GM18907 (cell line): ENCODE measurements at regions not wholly inside any gene's neighbourhood (a gene's known extent, or its start where the extent isn't known, plus 50 kb on each side); places are given as distances from the start of the nearest gene placed in this dataset.

Source experiments
- ATAC-seq: cut with Tn5 transposase; IDR thresholded peaks from one replicate; pipeline ENCODE4 v1.9.1; 2021; ENCODE audit warnings: mild to moderate bottlenecking, moderate library complexity; ENCODE audit not compliant: unreplicated experiment

DNA sequence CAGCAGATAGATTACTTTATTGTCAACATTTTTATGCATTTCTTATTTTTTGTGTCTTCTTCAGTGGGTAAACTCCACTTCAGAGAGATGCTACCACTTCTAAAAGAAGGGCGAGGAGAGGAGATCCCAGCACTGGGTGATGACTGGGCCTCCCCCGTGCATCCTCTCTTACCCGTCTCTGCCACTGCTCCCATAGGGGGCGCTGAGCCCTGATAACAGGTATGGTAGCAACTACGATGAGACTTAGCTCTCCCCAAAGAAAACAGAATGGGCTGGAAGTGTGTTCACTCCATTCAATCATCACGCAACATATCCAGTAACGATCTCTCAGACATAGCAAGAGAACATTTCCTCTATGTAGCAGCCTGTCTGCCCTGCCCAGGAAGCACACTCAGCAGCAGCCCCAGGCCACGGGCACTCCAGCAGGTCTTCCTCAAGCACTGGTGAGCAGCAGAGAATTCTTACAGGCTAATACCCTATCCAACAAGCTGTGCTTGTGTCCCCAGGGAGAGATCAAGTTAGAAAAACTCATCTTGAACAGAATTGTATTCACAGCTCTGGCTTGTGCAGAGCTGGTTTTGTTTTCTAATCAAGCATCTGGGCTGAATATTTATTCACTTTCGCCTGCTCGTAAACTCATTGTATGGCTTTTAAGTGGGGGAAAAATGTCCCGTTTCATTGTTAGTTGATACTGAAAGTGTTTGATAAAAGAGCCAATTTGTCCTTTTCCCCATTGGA is 533.1 kb upstream of the CDH4 start:
- no peak for ATAC-seq

DNA sequence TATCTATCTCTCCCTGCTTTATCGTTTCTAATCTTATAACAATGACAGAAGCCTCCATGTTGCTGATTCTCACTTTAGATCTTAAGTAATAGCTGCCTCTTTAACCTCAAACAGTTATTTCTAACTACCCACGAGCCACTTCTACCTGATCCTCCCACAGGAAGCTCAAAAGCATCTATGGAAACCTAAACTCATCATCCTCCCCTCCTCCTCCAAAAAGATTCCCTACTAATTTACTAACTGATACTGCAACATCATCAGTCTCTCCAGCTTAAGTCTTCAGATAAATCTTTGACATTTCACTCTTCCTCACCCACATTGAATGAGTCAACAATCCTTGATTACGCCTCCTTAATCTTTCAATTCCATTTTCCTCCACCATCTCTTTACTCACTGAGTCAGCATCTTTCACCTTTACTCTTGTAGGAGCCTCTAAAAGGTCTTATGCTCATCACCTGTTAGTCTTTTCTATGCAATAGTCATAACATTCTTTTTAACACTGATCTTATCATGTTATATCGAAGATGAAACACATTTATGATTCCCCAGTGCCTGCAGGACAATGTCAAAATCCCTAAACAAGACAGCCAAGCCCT is 526.7 kb upstream of the CDH4 start:
- no peak for ATAC-seq

DNA sequence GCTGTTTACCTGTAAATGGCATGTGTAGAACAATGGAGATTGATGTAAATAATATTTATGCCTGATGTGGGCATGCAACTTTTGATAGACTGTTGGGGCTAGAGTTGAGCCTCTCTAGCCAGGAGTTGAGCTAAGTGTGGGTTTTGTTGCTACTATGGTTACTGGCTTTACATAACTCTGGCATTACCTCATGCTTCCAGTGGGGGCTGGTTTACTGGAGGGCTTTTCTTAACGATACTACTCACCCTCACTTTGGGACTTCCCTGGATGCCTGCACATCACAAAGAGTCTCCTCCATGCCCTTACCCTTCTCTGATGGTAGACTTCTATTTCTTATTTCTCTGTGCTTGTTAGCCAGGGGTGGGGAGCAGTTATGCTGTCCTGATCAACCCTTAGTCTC is 524.6 kb upstream of the CDH4 start:
- no peak for ATAC-seq

DNA sequence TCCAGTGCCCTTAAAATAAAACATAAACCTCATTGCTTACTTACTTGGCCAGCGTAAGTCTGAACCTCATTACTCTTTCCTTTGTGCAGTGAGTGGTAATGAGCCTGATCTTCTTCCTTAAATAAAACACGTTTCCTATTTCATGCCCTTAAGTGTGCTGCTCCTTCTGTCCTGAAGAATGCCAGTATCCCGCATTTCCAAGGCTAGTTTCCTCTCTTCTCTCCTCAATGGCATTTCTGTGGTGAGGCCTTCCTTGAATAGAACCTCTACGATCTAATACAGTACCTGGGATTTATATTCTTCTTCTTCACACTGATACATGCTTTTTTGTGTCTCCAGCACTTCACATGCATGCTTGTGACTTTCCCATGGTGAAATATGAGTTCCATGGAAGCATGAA is 523.4 kb upstream of the CDH4 start:
- no peak for ATAC-seq

DNA sequence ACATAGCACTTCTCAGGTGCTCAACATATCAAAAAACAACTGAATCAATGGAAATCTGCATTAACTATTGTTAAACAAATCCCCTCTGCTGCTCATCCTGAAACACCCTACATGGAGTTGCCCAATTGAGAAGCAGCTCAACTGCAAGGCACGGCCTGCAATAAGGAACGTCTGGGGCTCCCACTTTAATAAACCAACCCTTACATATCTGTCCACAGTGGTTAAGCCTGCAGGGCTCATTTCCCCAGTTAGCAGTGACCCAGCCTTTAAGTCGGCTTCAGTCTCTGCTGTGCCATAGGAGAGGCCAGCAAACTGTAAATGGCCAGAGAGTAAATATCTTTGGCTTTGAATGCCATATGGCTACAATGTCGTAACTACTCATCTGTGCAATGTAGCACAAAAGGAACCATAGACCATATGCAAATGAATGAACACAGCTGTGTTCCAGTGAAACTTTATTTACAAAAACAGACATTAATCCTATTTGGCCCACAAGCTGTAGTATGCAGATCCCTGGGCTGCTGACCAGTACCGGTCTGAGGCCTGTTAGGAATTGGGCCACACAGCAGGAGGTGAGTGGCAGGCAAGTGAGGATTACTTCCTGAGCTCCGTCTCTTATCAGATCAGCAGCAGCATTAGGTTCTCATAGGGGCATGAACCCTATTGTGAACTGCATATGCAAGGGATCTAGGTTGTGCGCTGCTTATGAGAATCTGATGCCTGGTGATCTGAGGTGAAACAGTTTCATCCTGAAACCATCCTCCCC is 522.7 kb upstream of the CDH4 start:
- ATAC-seq: no peak

DNA sequence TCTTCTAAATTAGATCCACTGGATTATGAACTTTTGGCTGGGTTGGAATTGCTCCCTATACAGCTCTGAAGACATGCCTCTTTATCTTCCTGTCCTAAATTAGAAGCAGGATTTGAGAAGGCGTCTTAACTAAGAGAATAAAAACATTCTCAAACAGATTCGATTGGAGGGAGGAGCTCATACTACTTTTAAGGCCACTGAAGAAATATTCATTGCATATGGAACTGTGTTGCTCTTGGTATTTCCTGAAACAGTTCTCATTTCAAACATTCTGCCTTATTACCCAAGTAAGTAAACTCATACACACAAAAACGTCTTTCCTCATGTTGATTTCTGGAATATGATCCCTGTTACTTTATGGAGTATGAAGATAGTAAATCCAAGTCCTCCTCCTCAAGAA is 519.7 kb upstream of the CDH4 start:
- ATAC-seq: no peak

DNA sequence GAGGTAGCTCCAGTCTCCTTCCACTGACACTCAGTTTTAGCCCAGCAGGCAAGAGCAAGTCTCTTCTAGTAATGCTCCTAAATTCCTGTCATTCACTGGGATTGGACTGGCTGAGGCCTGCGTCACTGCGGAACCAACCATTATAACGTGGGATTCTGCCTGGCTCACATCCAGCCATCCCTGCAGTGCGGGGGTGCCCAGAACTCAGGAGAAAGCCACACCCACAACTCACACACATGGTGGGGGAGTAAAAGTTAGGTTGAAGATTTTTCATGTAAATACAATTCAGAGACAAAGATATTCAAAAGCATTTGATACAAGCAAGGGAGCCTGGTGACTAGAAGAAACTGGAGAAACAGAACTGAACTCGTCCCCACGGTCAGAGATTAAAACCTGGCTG is 504.0 kb upstream of the CDH4 start:
- no peak for ATAC-seq

DNA sequence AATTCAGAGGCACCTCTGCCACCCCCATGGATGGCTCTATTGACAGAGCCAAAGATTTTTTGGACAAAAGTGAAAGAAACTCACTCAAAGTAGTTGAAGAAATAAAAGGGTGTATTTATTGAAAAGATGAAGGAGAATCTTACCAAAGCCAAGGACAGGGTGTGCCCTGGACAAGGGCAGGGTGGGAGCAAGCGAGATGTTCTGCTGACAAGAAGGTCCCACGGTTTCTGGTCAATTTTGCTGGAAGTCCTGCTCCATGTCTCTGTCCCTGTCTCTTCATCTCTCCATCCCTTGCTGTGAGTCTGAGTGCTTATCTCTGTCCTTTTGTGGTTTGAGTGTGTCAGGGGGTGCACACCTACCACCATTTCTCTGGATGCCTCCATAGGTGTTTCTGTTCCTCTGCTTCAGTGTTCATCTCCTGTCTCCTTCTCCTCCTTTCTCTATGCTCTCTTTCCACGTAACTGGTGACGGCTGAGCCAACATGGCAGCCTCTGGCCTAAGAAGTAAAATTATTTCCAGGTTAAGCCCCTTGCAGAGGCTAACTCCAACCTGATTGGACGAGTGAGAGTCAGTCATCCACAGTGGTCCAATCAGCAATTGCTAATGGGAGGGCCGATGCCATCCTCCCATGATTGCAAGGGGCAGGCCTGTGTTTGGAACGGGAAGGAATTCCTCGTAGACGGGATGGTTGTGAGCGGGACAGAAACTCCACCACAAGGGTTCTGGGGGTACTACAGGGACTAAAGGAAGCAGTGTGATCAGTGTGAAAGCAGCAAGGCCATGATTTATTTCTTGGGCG is 502.1 kb upstream of the CDH4 start:
- no peak for ATAC-seq

DNA sequence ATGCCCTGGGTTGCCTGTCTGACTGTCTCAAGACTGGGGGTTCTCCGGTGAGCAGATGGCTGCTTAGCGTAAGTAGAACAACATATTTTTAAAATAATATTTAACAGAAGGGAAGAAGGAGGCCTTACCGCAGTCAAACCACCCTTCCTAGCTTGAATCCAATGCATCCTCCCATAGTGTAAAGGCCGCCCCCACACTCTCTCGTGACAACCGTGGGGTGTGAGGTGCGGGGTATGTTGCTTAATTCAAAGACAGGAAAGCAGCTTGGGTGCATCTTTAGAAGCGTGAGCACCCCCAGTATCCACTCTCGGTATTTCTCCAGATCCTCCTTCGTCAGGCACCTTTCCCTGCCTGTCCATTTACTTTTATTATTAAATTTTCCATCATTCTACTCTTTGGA is 501.2 kb upstream of the CDH4 start:
- ATAC-seq: no peak

DNA sequence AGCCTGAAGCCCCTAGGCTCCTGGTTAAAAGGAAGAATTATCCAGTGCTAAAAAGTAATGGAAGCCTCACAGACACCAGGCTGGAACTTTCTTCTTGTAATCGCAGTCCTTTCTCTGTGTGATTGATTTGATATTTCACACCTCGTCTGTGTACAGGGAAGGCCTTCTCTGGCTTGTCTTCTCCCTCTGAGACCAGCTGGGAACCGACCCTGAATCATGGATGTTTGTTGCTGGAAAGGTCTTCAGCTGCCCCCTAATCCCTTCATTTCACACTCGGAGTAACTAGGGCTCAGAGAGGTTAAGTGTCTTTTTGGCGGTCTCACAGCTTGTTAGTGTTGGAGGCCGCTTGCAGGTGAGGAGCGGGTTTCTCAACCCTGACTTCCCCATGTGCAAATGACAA is 500.2 kb upstream of the CDH4 start:
- ATAC-seq: no peak

DNA sequence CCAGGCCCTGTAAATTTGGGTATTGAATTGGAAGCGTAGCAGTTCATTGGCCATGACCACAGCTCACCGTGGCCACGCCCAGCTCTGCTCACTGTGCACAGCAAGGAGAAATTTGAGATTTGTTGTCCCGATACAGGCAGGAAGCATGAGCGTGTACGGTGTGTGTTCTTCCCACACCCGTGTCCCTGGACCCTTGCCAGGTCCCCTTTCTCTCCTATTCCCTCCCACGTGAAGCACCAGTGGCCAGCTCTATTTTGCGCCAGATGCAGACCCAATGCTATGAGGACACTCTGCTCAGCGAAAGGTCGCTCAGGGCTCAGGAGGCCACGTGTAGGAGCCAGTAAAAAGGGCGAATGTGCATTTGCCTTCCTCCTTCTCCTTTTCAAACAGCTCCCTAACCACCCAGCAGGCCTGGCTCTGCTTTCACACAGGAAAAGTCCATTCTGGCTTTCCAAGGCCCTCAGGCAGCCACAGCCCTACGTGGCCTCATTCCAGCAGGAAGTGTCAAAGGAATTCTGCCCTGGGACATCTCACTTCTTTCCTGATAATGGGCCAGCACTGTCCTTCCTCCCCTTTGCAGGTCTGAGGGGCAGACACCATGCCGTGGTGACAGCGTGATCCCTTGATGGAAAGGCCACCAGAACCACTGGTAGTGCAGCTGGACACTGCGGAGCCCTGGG is 499.2 kb upstream of the CDH4 start:
- no peak for ATAC-seq

DNA sequence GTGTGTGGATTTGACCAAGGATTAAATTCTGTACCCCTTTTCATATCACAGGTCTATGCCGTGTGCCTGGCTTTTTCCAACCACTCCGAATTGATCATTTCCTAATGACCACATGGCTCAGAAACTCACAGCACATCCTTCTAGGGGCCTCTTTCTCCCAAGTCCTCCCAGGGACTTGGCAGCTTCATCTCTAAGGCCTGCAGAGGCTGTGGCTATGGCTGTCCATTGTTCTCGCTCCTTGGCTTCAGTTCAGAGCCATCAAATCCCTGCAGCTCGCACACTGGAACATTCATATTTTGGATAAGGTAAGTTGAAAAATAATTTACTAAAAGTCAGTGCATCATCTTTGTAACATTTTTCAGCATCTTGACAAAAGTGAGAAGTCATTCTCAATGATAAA is 497.2 kb upstream of the CDH4 start:
- ATAC-seq: no peak

DNA sequence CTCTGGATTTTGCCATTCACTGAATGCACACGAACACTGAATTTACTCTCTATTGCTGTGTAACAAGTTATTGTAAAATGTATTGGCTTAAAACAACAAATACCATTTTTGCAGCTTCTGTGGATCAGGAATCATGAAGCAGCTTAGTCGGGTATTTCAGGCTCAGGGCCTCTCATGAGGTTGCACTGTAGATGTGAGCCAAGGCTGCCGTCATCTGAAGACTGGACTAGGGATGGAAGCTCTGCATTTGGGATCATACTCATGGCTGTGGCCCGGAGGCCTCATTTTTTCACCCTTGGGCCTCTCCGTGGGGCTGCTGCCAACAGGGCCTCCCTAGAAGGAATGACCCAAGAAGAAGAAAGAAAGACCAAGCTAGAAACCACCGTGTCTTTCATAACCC is 492.4 kb upstream of the CDH4 start:
- ATAC-seq: no peak

DNA sequence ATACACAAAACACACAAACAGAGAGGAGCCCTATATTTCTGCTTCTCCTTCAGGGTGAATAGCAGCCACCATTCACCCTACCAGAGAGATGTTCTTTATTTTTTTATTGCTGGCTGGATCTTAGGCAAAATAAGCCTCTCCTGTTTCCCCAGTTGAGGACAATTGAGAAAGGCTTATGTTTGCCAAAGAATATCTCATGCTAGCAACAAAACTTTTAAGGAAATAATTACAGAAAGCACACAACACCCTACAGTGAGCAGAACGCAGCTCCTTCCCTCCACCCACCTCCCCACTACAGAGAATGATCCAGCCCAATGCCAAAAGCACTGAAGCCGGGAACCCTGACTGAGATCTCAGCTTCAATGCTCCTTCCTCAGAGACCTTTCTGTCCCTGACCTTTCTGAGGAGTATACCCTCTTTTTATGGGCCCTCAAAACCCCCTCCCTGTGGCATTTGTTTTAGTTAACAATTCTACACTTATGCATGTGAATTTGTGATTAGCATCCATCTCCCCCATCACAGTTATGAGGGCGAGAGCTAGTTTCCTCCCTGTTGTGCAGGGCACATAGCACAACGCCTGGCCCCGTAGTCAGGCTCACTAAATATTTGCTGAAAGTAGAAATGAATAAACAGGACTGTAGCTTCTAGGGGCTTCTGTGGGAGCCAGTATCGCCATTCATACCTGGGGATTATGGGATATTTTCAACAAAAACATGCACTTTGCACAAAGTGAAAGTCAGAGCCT is 491.6 kb upstream of the CDH4 start:
- no peak for ATAC-seq

DNA sequence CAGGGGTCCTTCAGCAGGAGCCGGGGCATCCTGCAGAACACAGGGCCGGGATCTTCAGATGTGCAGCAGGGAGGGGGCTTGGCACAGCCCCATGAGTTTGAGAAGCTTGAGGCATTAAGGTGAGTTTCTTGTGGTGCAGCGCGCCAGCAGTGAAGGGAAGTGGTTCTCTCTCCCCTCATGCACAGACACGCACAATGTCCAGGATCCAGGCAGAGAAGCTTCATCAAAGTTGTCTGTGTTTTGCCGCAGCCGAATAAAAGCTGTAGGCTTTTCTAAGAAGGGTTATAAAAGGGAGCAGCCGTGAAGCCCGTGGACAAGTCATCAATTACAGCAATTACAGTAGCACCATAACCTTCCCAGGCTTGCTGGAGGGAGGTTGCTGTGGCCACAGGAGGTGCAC is 491.0 kb upstream of the CDH4 start:
- ATAC-seq: no peak

DNA sequence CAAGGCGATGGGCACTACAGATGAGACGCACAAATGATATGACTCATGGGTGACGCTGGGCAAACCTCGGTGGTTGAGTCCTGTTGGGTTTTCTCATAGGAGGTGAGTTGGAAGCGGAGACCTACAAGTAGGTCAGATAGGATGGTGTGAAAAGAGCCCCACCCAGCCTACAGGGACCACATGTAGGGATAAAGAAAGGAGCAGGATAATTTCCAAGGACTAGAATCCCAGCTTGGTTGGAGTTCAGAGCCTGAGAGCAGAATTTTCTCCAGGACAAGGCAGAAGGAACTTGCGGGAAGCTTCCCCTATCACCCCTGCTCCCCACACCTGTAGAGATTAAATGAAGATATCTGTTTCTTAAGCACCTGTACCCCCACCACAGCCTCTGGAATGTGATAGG is 489.7 kb upstream of the CDH4 start:
- no peak for ATAC-seq

DNA sequence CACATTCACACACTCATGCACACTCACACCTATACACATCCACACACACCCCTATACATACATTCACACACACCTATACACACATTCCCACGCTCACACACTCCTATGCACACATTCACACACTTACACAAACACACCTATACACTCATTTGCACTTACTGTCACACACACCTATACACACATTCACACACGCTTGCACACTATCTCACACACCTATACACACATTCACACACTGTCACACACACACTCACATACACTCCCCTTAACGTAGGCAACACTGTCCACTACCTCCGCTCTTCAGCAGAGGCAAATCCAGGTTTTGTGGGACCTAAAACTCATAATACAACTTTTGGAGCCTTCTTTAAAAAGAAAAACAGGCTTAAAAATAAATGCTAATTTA is 487.7 kb upstream of the CDH4 start:
- ATAC-seq: no peak

DNA sequence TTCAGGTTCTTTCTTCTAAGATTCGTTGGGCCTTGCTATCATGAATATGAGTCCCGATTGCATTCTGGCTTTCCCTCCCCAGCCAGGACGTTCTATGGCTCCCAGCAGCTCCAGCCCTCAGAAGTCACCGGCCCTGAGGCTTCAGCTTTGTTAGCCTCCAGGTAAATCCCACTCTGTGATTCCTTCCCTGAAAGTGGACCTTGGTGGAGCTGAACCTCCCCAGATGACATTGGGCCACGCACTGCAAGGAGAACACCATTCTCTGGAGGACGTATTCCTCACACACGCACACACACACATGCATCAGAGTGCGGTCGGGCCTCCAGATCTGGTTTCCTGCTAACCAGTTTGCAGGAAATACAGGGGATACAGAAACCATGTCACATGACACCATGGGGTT is 487.3 kb upstream of the CDH4 start:
- no peak for ATAC-seq

DNA sequence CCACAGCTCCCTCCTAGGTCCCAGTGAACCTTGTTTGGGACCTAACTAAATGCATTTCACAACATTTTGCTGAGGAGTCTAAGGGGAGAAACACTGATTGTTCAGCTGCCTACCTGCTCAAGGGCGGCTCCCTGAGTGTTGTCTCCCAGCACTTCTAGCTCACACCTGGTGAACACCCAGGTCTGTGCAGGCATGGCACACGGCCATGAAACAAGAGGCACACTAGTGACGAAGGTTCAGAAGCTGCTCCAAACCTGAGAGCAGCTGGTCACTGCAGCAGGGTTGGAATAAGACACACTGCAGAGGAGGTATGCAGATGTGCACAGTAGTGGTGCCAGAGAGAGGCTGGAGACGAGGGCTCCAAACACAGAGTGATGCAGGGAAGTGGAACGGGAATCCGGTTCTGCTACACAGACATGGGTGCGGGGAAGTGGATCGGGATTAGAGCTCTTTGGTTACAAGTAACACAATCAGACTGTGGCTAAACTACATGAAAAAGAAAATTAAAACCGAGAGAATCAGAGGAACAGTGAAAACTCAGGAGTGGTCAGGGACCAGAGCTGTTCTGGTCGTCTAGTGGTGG is 486.1 kb upstream of the CDH4 start:
- no peak for ATAC-seq

DNA sequence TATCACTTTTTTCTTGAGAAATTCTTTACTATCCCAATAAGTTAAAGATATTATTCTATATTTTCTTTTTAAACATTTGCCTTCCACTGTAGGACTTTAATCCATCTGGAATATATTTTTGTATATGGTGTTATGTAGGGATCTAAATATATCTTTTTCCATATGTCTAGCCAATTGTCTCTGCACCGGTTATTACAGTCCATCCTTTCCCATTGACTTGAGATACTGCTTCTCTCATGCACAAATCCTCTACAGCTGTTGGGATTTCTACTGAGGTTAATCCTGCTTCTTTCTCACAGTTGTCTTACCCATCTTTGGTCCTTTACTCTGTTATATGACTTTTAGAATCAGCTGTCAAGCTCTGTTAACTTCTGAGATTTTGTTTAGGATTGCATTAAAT is 483.8 kb upstream of the CDH4 start:
- ATAC-seq: no peak
